ENCODE measurements at regions not wholly inside any gene's neighbourhood (a gene's known extent, or its start where the extent isn't known, plus 50 kb on each side); places are given as distances from the start of the nearest gene placed in this dataset.

DNA sequence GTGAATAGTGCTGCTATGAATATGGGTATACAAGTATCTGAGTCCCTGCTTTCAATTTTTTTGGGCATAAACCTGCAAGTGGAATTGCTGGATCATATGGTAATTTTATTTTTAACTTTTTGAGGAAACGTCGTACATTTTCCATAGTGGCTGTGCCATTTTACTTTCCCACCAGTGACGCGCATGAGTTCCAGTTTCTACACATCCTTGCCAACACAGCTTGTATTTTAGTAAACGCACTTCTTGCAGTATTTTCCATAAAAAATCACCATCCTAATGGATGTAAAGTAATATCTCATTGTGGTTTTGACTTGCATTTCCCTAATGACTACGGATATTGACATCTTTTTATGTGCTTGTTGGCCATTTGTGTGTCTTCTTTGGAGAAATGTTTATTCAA is 105.0 kb downstream of the NFKBIZ start:
- H4K20me1 ChIP-seq (ENCODE audit: insufficient read depth) = no peaks in the 10 kb centered on the region
- no peaks in the 10 kb centered on the region for H3K27me3 ChIP-seq (ENCODE audit: insufficient read depth, low read depth)
- H3K36me3 ChIP-seq (ENCODE audit: insufficient read depth) = no peaks in the 10 kb centered on the region
- H3K4me3 ChIP-seq (IDR thresholded peaks at IDR 0.05; ENCODE audit: insufficient read depth, low read depth, low read length) = no peak overlapping the region
- no peak overlapping the region for H3K27ac ChIP-seq
- no peak overlapping the region for H3K4me2 ChIP-seq
- H2AFZ ChIP-seq (ENCODE audit: low read depth) = no peak overlapping the region
- no peaks in the 10 kb centered on the region for H3K4me1 ChIP-seq (ENCODE audit: low read depth, poor library complexity, severe bottlenecking)
- TF ChIP-seq, protein P1, sequence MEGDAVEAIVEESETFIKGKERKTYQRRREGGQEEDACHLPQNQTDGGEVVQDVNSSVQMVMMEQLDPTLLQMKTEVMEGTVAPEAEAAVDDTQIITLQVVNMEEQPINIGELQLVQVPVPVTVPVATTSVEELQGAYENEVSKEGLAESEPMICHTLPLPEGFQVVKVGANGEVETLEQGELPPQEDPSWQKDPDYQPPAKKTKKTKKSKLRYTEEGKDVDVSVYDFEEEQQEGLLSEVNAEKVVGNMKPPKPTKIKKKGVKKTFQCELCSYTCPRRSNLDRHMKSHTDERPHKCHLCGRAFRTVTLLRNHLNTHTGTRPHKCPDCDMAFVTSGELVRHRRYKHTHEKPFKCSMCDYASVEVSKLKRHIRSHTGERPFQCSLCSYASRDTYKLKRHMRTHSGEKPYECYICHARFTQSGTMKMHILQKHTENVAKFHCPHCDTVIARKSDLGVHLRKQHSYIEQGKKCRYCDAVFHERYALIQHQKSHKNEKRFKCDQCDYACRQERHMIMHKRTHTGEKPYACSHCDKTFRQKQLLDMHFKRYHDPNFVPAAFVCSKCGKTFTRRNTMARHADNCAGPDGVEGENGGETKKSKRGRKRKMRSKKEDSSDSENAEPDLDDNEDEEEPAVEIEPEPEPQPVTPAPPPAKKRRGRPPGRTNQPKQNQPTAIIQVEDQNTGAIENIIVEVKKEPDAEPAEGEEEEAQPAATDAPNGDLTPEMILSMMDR (conservative IDR thresholded peaks at IDR 0.05; ENCODE audit: low read depth, low read length) = no peak
- no peak overlapping the region for H3K9ac ChIP-seq
- H3K79me2 ChIP-seq (ENCODE audit: insufficient read depth, low read depth) = no peaks in the 10 kb centered on the region

DNA sequence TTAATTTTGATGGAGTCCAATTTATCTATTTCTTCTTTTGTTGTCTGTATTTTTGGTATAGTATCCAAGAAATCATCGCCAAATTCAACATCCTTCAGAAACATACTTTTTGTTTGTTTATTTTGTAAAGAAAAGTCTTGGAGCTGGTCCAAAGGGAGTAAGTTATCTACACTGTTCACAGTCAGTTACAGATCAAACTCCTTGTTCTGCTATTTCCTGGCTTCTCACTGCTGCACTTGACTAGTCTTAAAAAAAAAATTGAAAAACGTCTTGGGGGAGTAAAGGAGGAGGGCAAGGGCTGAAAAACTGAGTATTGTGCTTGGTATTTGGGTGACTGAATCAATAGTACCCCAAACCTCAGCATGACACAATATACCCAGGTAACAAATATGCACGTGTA is 105.6 kb downstream of the NFKBIZ start:
- no peaks in the 10 kb centered on the region for H3K79me2 ChIP-seq (ENCODE audit: insufficient read depth, low read depth)
- no peak overlapping the region for H3K9ac ChIP-seq

DNA sequence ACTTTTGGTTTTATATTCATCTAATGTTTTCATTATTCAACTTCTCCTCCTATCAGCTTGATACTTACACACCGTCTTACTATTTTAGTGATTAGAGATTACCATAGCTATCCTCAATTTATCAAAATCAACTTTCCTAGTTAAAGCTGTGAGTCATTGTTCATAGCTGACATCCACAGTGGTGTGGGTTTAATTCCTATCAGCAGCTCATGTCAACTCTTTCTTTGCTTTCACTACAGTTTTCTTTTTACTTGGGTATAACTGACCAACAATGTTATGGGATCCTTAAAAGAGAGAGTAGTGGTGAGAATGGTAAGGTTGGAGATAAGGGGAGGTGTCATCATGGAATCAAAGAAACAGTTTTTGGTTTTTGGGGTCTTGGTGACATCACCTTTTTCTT is 112.7 kb downstream of the NFKBIZ start:
- Histone ChIP-seq H3K4me2 (no peak overlapping the region), H3K36me3 (ENCODE audit: insufficient read depth) (no peaks in the 10 kb centered on the region), H3K27ac (no peak overlapping the region), H3K4me3 (IDR thresholded peaks at IDR 0.05; ENCODE audit: insufficient read depth, low read depth, low read length) (no peak overlapping the region), H2AFZ (ENCODE audit: low read depth) (no peak overlapping the region), H3K4me1 (ENCODE audit: low read depth, poor library complexity, severe bottlenecking) (no peaks in the 10 kb centered on the region), H3K9ac (no peak overlapping the region), H3K27me3 (ENCODE audit: insufficient read depth, low read depth) (no peaks in the 10 kb centered on the region), H3K79me2 (ENCODE audit: insufficient read depth, low read depth) (no peaks in the 10 kb centered on the region), H4K20me1 (ENCODE audit: insufficient read depth) (no peaks in the 10 kb centered on the region)
- TF ChIP-seq, protein P1 (conservative IDR thresholded peaks at IDR 0.05; ENCODE audit: low read depth, low read length) = no peak

More for the DNA sequence above, 105.6 kb downstream of the NFKBIZ start:
- Histone ChIP-seq H3K4me1 (ENCODE audit: low read depth, poor library complexity, severe bottlenecking) (no peaks in the 10 kb centered on the region), H3K27ac (no peak overlapping the region), H4K20me1 (ENCODE audit: insufficient read depth) (no peaks in the 10 kb centered on the region), H3K4me2 (no peak overlapping the region), H3K36me3 (ENCODE audit: insufficient read depth) (no peaks in the 10 kb centered on the region), H2AFZ (ENCODE audit: low read depth) (no peak overlapping the region), H3K4me3 (IDR thresholded peaks at IDR 0.05; ENCODE audit: insufficient read depth, low read depth, low read length) (no peak overlapping the region), H3K27me3 (ENCODE audit: insufficient read depth, low read depth) (no peaks in the 10 kb centered on the region)
- TF ChIP-seq, protein P1 (conservative IDR thresholded peaks at IDR 0.05; ENCODE audit: low read depth, low read length) = no peak

DNA sequence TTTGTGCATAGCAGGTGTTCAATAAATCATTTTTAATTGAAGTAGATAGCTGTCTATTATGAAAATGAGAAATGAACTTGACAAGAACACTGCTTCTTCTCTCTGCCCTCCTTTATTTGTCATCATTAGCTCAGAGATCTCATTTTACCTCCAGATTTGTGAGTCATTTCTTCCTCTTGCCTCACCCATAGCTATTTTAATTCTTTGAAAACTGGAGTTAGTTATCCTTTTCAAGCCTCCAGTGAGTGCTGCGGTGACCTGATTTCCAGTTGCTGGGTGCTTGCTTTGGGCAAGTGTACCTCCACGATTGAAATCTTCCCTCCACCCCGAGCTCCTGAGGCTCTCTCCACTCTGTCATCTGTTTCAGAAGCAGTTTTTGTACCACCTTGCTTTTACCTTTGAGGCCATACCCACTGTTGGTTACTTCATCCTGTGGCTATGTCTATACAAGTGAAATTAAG is 114.6 kb downstream of the NFKBIZ start:
- Histone ChIP-seq H3K4me1 (ENCODE audit: low read depth, poor library complexity, severe bottlenecking) (no peaks in the 10 kb centered on the region), H3K9ac (no peak overlapping the region), H4K20me1 (ENCODE audit: insufficient read depth) (no peaks in the 10 kb centered on the region), H3K4me3 (IDR thresholded peaks at IDR 0.05; ENCODE audit: insufficient read depth, low read depth, low read length) (no peak overlapping the region), H3K4me2 (no peak overlapping the region), H3K36me3 (ENCODE audit: insufficient read depth) (no peaks in the 10 kb centered on the region), H3K79me2 (ENCODE audit: insufficient read depth, low read depth) (no peaks in the 10 kb centered on the region), H3K27me3 (ENCODE audit: insufficient read depth, low read depth) (no peaks in the 10 kb centered on the region), H3K27ac (no peak overlapping the region), H2AFZ (ENCODE audit: low read depth) (no peak overlapping the region)
- TF ChIP-seq, protein P1 (conservative IDR thresholded peaks at IDR 0.05; ENCODE audit: low read depth, low read length) = no peak
